ENCODE measurements at regions not wholly inside any gene's neighbourhood (a gene's known extent, or its start where the extent isn't known, plus 50 kb on each side); places are given as distances from the start of the nearest gene placed in this dataset.

- no peak overlapping the region for H3K4me3 ChIP-seq (ENCODE audit: low read depth, low read length)
- TF ChIP-seq MAX (IDR thresholded peaks at IDR 0.05; ENCODE audit: low read depth, low read length) (no peak), CTCF (IDR thresholded peaks at IDR 0.05; ENCODE audit: low read depth, low read length) (no peak), MYC (IDR thresholded peaks at IDR 0.05; ENCODE audit: low read depth, low read length) (no peak), POLR2A (IDR thresholded peaks at IDR 0.05; ENCODE audit: extremely low read depth, insufficient read length) (no peak)
- no peak for DNase-seq (ENCODE audit: low read depth)
These were observed 162.4 kb upstream of the SYT13 start for GRCh38 chr11:45448561-45448960.

GRCh38 chr11:45446998-45447397 lies 160.9 kb upstream of the SYT13 start:
- TF ChIP-seq POLR2A (IDR thresholded peaks at IDR 0.05; ENCODE audit: extremely low read depth, insufficient read length) (no peak), MYC (IDR thresholded peaks at IDR 0.05; ENCODE audit: low read depth, low read length) (no peak), MAX (IDR thresholded peaks at IDR 0.05; ENCODE audit: low read depth, low read length) (no peak), CTCF (IDR thresholded peaks at IDR 0.05; ENCODE audit: low read depth, low read length) (no peak)
- no peak overlapping the region for H3K4me3 ChIP-seq (ENCODE audit: low read depth, low read length)

GRCh38 chr11:45446434-45446833 lies 160.3 kb upstream of the SYT13 start:
- no peak for TF ChIP-seq MAX (IDR thresholded peaks at IDR 0.05; ENCODE audit: low read depth, low read length)
- TF ChIP-seq MYC (IDR thresholded peaks at IDR 0.05; ENCODE audit: low read depth, low read length) = no peak
- no peak for TF ChIP-seq CTCF (IDR thresholded peaks at IDR 0.05; ENCODE audit: low read depth, low read length)
- no peak for TF ChIP-seq POLR2A (IDR thresholded peaks at IDR 0.05; ENCODE audit: extremely low read depth, insufficient read length)
- DNase-seq (ENCODE audit: low read depth) = no peak
- H3K4me3 ChIP-seq (ENCODE audit: low read depth, low read length) = no peak overlapping the region

More at GRCh38 chr11:45446998-45447397, 160.9 kb upstream of the SYT13 start:
- no peak for DNase-seq (ENCODE audit: low read depth)

- DNase-seq (ENCODE audit: low read depth) = no peak
These were observed 158.7 kb upstream of the SYT13 start for GRCh38 chr11:45444796-45445195.

GRCh38 chr11:45440111-45440510 lies 154.0 kb upstream of the SYT13 start:
- H3K4me3 ChIP-seq (ENCODE audit: low read depth, low read length) = no peak overlapping the region
- no peak for TF ChIP-seq MYC (IDR thresholded peaks at IDR 0.05; ENCODE audit: low read depth, low read length)
- DNase-seq (ENCODE audit: low read depth) = no peak

More at GRCh38 chr11:45444796-45445195, 158.7 kb upstream of the SYT13 start:
- no peak overlapping the region for H3K4me3 ChIP-seq (ENCODE audit: low read depth, low read length)
- TF ChIP-seq MYC (IDR thresholded peaks at IDR 0.05; ENCODE audit: low read depth, low read length) (no peak), POLR2A (IDR thresholded peaks at IDR 0.05; ENCODE audit: extremely low read depth, insufficient read length) (no peak), CTCF (IDR thresholded peaks at IDR 0.05; ENCODE audit: low read depth, low read length) (no peak), MAX (IDR thresholded peaks at IDR 0.05; ENCODE audit: low read depth, low read length) (no peak)

- no peak for TF ChIP-seq MYC (IDR thresholded peaks at IDR 0.05; ENCODE audit: low read depth, low read length)
- no peak for TF ChIP-seq MAX (IDR thresholded peaks at IDR 0.05; ENCODE audit: low read depth, low read length)
- TF ChIP-seq CTCF (IDR thresholded peaks at IDR 0.05; ENCODE audit: low read depth, low read length) = no peak
- TF ChIP-seq POLR2A (IDR thresholded peaks at IDR 0.05; ENCODE audit: extremely low read depth, insufficient read length) = no peak
- DNase-seq (ENCODE audit: low read depth) = no peak
- H3K4me3 ChIP-seq (ENCODE audit: low read depth, low read length) = no peak overlapping the region
These were observed 150.8 kb upstream of the SYT13 start for GRCh38 chr11:45436966-45437365.
